Fibroblast of skin of back (primary cell): ENCODE measurements at regions not wholly inside any gene's neighbourhood (a gene's known extent, or its start where the extent isn't known, plus 50 kb on each side); places are given as distances from the start of the nearest gene placed in this dataset.

Source experiments
- DNase-seq: peaks from one replicate; pipeline ENCODE4 v3.0.0-alpha.2; 2013

- DNase-seq = no peak
Measured at GRCh38 chr13:108528303-108528702, 101.1 kb upstream of the MYO16 start.

GRCh38 chr13:108533842-108534241 is 95.6 kb upstream of the MYO16 start:
- no peak for DNase-seq

DNA sequence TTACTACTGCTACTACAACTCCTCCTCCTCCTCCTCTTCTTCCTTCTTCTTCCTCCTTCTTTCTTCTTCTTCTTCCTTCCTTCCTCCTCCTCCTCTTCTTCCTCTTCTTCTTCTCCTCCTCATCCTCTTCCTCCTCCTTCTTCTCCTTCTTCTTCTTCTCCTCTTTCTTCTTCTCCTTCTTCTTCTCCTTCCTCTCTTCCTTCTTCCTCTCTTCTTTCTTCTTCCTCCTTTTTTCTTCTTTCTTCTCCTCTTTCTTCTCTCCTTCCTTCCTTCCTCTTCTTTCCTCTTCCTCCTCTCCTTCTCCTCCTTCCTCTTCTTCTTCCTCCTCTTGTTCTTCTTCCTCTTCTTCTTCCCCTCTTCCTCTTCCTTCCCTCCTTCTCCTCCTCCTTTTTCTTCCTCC is 94.7 kb upstream of the MYO16 start:
- no peak for DNase-seq

- no peak for DNase-seq
Measured at GRCh38 chr13:108549934-108550333, 79.5 kb upstream of the MYO16 start.

GRCh38 chr13:108551674-108552073 is 77.7 kb upstream of the MYO16 start:
- DNase-seq = no peak

- no peak for DNase-seq
Measured at GRCh38 chr13:108558489-108558888, 70.9 kb upstream of the MYO16 start.

GRCh38 chr13:108560093-108560492 is 69.3 kb upstream of the MYO16 start:
- no peak for DNase-seq

GRCh38 chr13:108561149-108561548 is 68.3 kb upstream of the MYO16 start:
- DNase-seq = no peak

- no peak for DNase-seq
Measured at GRCh38 chr13:108566413-108567170, 62.8 kb upstream of the MYO16 start.

- no peak for DNase-seq
Measured at GRCh38 chr13:108572782-108573211, 56.6 kb upstream of the MYO16 start.

DNA sequence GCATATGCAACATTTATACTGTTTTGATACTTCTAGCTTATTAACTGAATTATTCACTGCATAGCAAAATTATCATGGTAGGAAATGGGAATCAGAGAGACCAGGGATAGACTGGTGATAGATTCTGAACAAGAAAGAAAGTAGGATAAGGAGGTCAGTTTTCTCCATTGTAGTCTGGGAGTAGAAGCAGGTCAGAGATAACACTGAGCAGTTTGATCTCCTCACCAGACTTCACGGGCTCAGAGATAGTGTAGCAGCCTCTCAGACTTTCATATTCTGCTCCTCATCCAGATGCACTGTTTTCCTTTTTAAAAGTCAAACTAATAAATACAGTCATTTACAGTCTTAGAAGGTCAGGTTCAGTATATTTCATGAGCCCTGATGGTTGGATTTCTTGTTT is 56.0 kb upstream of the MYO16 start:
- no peak for DNase-seq

GRCh38 chr13:108574856-108575255 is 54.6 kb upstream of the MYO16 start:
- DNase-seq = no peak

GRCh38 chr13:108575430-108575829 is 54.0 kb upstream of the MYO16 start:
- no peak for DNase-seq
